GM20000 (cell line): ENCODE measurements at regions not wholly inside any gene's neighbourhood (a gene's known extent, or its start where the extent isn't known, plus 50 kb on each side); places are given as distances from the start of the nearest gene placed in this dataset.
"Not testable (repeated sequence)": the region's sequence is repeated elsewhere in the genome, so short reads cannot be mapped to it uniquely, and the experiment has no call there.

Source experiments
- DNase-seq: peaks from one replicate; pipeline ENCODE4 v3.0.0; 2012; ENCODE audit warnings: low spot score
- CTCF ChIP-seq: IDR thresholded peaks from 2 replicates; pipeline ENCODE4 v1.5.1; 2012; ENCODE audit warnings: mild to moderate bottlenecking, control low read depth; ENCODE audit errors: extremely low read depth, missing control alignments

DNA sequence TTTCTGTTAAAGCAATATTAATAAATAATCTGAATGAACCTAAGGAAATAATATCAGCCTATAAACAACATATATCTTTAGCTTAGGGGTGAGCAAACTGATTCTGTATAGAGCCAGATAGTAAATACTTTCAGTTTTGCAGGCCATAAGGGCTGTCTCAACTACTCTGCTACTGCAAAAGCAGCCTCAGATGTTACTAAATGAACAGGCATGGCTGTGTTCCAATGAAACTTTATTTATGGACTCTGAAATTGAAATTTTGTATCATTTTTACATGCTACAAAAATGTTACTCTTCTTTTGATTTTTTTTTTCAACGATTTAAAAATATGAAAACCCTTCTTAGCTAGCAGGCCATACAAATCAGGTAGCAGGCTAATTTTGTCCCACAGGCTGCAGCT lies 212.8 kb upstream of the PRICKLE2 start:
- TF ChIP-seq CTCF = no peak
- no peak for DNase-seq

DNA sequence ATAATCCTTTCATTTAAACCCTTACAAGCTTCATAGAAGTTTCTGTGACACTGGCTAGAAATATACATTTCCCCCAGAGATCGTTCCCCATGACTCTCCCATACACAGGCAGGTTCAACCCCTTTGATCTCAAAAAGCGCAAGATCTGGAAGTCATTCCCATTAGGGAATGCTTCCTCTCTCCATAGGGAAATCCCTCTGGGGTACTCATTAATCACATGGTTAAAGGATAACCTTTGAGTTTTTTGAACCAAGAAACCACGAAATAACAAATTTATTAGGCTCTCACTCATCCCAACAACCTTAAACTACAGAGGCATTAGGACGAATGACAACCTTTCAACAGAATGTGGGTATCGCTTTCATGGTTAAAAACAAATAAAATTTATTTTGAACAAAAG lies 211.9 kb upstream of the PRICKLE2 start:
- no peak for DNase-seq
- TF ChIP-seq CTCF = no peak

DNA sequence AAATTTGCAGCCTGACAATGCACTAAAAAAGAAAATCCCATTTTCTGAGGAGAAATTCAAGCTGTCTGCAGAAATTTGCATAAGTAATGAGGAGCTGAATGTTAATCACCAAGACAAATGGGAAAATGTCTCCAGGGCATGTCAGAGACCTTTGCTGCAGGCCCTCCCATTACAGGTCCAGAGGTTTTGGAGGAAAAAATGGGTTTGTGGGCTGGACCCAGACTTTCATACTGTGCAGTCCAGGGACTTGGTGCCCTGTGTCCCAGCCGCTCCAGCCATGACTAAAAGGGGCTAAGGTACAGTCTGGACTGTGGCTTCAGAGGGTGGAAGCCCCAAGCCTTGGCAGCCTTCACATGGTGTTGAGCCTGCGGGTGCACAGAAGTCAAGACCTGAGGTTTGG lies 209.8 kb upstream of the PRICKLE2 start:
- not testable (repeated sequence) for DNase-seq

- TF ChIP-seq CTCF = no peak
- DNase-seq = no peak
Observed at GRCh38 chr3:64432870-64433269, 207.6 kb upstream of the PRICKLE2 start.

DNA sequence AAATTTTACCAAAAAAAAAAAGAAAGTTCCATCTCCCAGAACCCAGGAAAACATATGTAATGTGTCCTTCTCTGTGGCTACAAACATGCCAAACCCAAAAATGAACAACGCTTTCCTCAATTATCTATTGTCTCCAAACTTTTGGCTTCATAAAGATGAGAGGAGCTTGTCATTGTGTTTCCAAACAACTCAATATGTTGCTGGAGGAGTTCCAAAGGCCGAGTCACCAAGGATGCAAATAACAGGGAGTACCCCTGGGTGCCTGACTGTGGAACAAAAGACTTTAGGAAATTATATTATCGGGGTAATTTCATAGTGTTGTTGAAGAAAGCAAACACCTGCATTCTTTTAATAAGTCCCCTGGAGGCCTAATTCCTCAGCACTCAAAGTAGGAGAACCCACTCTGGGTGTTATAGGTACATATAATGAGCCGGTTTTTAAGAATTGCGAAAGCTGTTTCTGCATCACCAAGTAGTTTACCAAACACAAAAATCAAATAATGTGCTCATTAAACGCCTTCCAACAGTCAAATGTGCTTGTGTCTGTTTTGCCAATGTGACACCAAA lies 206.3 kb upstream of the PRICKLE2 start:
- no peak for DNase-seq
- TF ChIP-seq CTCF = no peak

- no peak for DNase-seq
- no peak for TF ChIP-seq CTCF
Observed at GRCh38 chr3:64427671-64428070, 202.4 kb upstream of the PRICKLE2 start.

DNA sequence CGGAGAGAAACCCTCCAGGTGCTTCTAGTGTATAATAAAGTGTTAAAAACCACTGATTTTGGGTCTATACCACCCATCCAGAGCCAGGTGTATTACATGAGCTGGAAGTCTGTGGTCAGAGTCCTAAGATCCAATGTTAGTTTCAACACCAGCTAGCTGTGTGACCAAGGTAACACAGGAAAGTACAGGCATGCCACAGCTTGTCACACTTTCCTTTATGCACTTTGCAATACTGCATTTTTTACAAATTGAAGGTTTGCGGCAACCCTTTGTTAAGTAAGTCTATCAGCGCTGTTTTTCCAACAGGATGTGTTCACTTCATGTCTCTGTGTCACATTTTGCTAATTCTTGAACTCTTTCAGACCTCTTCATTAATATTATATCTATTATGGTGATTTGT lies 201.3 kb upstream of the PRICKLE2 start:
- TF ChIP-seq CTCF = no peak
- no peak for DNase-seq

DNA sequence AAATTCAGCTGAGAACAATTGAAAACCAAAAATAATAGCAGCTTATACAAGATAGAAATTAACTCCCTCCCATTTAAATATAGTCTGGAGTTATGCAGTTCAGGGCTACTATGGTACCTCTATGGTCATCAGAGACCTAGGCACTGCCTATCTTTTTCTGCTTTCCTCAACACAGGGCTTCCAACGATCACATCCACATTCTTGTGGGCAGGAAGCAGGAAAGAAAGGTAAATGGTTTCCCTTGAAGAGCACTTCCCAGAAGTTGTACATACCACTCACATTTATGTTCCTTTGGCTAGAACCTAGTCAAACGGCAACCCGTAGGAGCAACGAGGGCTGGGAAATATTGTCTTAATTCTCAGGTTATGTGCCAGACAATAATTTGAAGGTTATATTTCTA lies 197.7 kb upstream of the PRICKLE2 start:
- DNase-seq = no peak
- no peak for TF ChIP-seq CTCF
